Right lobe of liver (tissue), 4 donors: ENCODE measurements at regions not wholly inside any gene's neighbourhood (a gene's known extent, or its start where the extent isn't known, plus 50 kb on each side); places are given as distances from the start of the nearest gene placed in this dataset.

Experiments
- CTCF ChIP-seq, 4 donors: fragments of 200-600 bp in 3 of 4; fragments of 450-650 bp in 1 of 4; IDR thresholded peaks; one replicate each; pipeline versions ENCODE4 v1.5.1 to v1.8.0; 2016 to 2022; ENCODE audit warnings: antibody characterized with exemption in 4 of 4, mild to moderate bottlenecking in 2 of 4
- POLR2A ChIP-seq: fragments of 450-650 bp; IDR thresholded peaks from one replicate; pipeline ENCODE4 v1.6.1; 2017; ENCODE audit warnings: antibody characterized with exemption, mild to moderate bottlenecking
- donor health status: DM: no; HTN: no; CAD: no.
- donor health status: DM: no; HTN: no; CAD: no.
- donor health status: DM: no; HTN: yes; CAD: no.

DNA sequence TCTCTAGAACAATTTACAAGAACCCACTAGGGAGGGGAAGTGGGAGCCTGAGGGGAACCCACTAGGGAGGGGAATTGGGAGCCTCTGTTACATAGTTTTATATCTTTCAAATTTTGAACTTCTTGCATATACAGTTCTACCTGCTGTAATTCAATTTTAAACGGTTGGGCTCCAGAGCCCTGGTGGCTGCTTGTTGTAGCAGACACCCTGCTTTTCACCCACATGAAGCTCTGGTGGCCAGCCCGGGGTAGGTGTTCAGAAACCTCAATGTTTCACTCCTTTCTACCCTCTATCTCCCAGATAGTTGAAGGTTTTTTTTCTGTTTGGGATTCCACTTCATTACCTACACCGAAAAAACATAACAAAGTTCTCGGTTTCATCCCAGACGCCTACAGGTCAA is 124.4 kb downstream of the TMEM174 start:
- TF ChIP-seq CTCF (IDR thresholded peaks at IDR 0.05) (no peak), POLR2A (no peak)
